Right lobe of liver (tissue), 6 donors: ENCODE measurements at regions not wholly inside any gene's neighbourhood (a gene's known extent, or its start where the extent isn't known, plus 50 kb on each side); places are given as distances from the start of the nearest gene placed in this dataset.

Experiments used
- ATAC-seq, 4 donors: fragments of 200-7000 bp; cut with Tn5 transposase; one replicate each; pipeline ENCODE4 v1.9.1; 2020; ENCODE audit warnings: mild to moderate bottlenecking in 4 of 4, moderate library complexity in 4 of 4
- DNase-seq, 3 donors: peaks; one replicate each; pipeline ENCODE4 v3.0.0-alpha.2; 2020
- H3K27ac ChIP-seq, 3 donors: fragments of 200-600 bp; one replicate each; pipeline ENCODE4 v1.8.0; 2022
- H3K27me3 ChIP-seq, 2 donors: fragments of 200-600 bp; one replicate each; pipeline ENCODE4 v1.8.0; 2022
- H3K36me3 ChIP-seq, 4 donors: fragments of 200-600 bp; sonication (generic) in 1 of 4; one replicate each; pipeline versions ENCODE4 v1.5.1 to v1.8.0; 2017 to 2022; ENCODE audit warnings: control low read depth in 1 of 4
- H3K4me1 ChIP-seq, 4 donors: fragments of 200-600 bp; sonication (generic) in 1 of 4; one replicate each; pipeline versions ENCODE4 v1.5.1 to v1.8.0; 2017 to 2022; ENCODE audit warnings: control low read depth in 1 of 4
- H3K4me3 ChIP-seq, 3 donors: fragments of 200-600 bp; one replicate each; pipeline ENCODE4 v1.8.0; 2022
- H3K9me3 ChIP-seq, 4 donors: fragments of 200-600 bp; sonication (generic) in 1 of 4; one replicate each; pipeline versions ENCODE4 v1.5.1 to v1.8.0; 2017 to 2022; ENCODE audit warnings: control low read depth in 1 of 4
- POLR2A ChIP-seq: fragments of 450-650 bp; IDR thresholded peaks from one replicate; pipeline ENCODE4 v1.6.1; 2017; ENCODE audit warnings: antibody characterized with exemption, mild to moderate bottlenecking
- WGBS: methylation state at CpG from one replicate; pipeline ENCODE4 v1.1.6; 2018; ENCODE audit warnings: low coverage, low lambda C conversion rate; ENCODE audit not compliant: insufficient coverage; ENCODE audit errors: missing lambda C conversion rate; 5-methylcytosine and 5-hydroxymethylcytosine counted together
- intact Hi-C, 2 donors: fragments of 100-400 bp; cut with DNase I; formaldehyde crosslinking; loops; one replicate each; pipeline versions ENCODE4 v1.11.2 to v1.14.1; 2022
- TF ChIP-seq, protein P1 (sequence below), 4 donors: fragments of 200-600 bp in 3 of 4; fragments of 450-650 bp in 1 of 4; IDR thresholded peaks; one replicate each; pipeline versions ENCODE4 v1.5.1 to v1.8.0; 2016 to 2022; ENCODE audit warnings: antibody characterized with exemption in 4 of 4, mild to moderate bottlenecking in 2 of 4
- donor health status: DM: no; HTN: yes; CAD: no.
- donor health status: DM: no; HTN: no; CAD: no.
- donor health status: DM: no; HTN: no; CAD: no.
- donor health status: DM: no; HTN: yes; CAD: no.
- donor health status: DM: no; HTN: yes; CAD: no.

DNA sequence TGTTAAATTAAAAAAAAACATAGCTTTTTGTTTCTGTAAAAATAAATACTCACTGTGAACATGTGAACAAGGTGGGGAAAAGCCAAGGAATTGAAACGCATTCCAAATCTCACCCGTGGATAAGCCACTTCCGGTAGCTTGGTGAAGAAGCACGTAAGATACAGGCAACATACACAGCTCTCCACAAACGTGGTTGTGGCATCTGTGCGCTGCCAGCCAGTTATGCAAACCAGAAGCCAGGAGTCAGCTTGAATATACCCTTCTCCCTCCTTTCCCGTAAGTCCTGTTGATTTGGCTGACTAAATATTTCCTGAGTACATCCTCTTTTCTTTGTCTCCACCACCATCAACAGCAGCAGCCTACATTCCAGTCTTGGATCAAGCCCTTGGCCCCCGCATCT lies 486.2 kb downstream of the VRK1 start:
- WGBS = 42% methylated on average over 8 of the region's 8 CpGs
- Histone ChIP-seq H3K36me3 (no peaks in the 10 kb centered on the region), H3K27ac (no peak overlapping the region), H3K4me3 (no peak overlapping the region), H3K9me3 (no peaks in the 10 kb centered on the region), H3K27me3 (no peaks in the 10 kb centered on the region), H3K4me1 (no peaks in the 10 kb centered on the region)
- no peak for DNase-seq
- ATAC-seq = no peak
- TF ChIP-seq, protein P1, sequence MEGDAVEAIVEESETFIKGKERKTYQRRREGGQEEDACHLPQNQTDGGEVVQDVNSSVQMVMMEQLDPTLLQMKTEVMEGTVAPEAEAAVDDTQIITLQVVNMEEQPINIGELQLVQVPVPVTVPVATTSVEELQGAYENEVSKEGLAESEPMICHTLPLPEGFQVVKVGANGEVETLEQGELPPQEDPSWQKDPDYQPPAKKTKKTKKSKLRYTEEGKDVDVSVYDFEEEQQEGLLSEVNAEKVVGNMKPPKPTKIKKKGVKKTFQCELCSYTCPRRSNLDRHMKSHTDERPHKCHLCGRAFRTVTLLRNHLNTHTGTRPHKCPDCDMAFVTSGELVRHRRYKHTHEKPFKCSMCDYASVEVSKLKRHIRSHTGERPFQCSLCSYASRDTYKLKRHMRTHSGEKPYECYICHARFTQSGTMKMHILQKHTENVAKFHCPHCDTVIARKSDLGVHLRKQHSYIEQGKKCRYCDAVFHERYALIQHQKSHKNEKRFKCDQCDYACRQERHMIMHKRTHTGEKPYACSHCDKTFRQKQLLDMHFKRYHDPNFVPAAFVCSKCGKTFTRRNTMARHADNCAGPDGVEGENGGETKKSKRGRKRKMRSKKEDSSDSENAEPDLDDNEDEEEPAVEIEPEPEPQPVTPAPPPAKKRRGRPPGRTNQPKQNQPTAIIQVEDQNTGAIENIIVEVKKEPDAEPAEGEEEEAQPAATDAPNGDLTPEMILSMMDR (IDR thresholded peaks at IDR 0.05) = no peak
- no peak for TF ChIP-seq POLR2A
- intact Hi-C loops = no loop called here

DNA sequence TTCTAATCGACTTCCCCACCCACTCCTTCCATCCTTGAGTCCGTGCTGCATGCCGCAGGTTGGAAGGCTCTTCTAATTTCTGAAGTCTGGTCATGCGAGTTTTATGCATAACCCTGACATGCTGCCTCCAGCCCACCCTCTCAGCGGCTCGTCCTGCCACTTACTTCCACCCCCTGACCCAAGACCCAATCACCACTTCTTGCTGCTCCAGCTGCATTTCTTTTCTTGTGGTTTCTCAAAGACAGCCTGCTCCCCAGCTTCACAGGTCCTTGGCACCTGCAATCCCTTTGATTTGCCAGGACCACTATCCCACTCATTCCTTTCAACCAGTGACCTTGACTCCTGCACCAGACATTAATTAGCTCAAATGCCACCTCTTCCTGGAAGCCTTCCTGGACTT lies 486.7 kb downstream of the VRK1 start:
- WGBS = 41% methylated on average over 2 of the region's 6 CpGs
- H3K36me3 ChIP-seq = no peaks in the 10 kb centered on the region
- ATAC-seq (no peak), DNase-seq (no peak)
- no peaks in the 10 kb centered on the region for H3K9me3 ChIP-seq
- H3K27me3 ChIP-seq = no peaks in the 10 kb centered on the region
- no peak overlapping the region for H3K4me3 ChIP-seq
- intact Hi-C loops = no loop called here
- no peak overlapping the region for H3K27ac ChIP-seq
- TF ChIP-seq, protein P1 (IDR thresholded peaks at IDR 0.05) = no peak
- no peak for TF ChIP-seq POLR2A
- no peaks in the 10 kb centered on the region for H3K4me1 ChIP-seq

GRCh38 chr14:97287956-97288355 lies 490.8 kb downstream of the VRK1 start:
- intact Hi-C loops = no loop called here
- no peak for TF ChIP-seq POLR2A
- TF ChIP-seq, protein P1 (IDR thresholded peaks at IDR 0.05) = no peak
- H3K27ac ChIP-seq = no peak overlapping the region
- H3K27me3 ChIP-seq = no peaks in the 10 kb centered on the region
- WGBS = 56% methylated on average over 1 of the region's 1 CpG
- DNase-seq (no peak), ATAC-seq (no peak)
- H3K4me1 ChIP-seq = no peaks in the 10 kb centered on the region
- H3K4me3 ChIP-seq = no peak overlapping the region
- no peaks in the 10 kb centered on the region for H3K36me3 ChIP-seq
- no peaks in the 10 kb centered on the region for H3K9me3 ChIP-seq

DNA sequence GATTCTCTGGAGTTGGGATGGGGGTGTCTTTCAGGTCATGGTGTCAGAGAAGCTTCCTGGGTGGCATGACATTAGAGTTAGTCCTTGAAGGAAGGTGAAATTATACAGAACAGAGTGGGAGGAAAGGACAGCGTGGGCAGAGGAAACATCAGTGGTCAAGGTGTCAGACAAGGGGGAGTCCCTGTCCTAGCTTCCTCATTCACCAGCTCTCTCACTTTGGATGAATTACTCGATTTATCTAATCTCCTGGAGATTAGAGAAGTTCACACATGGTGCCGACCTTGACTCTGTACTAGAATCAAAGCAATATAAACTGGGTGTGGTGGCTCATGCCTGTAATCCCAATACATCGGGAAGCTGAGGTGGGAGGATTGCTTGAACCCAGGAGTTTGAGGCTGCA lies 492.9 kb downstream of the VRK1 start:
- no peaks in the 10 kb centered on the region for H3K27me3 ChIP-seq
- ATAC-seq (no peak), DNase-seq (no peak)
- TF ChIP-seq, protein P1 (IDR thresholded peaks at IDR 0.05) = no peak
- no peaks in the 10 kb centered on the region for H3K4me1 ChIP-seq
- no peak overlapping the region for H3K27ac ChIP-seq
- 18% methylated on average over 2 of the region's 4 CpGs for WGBS
- intact Hi-C loops = no loop called here
- H3K4me3 ChIP-seq = no peak overlapping the region
- H3K36me3 ChIP-seq = no peaks in the 10 kb centered on the region
- H3K9me3 ChIP-seq = no peaks in the 10 kb centered on the region

- Histone ChIP-seq H3K4me3 (no peak overlapping the region), H3K9me3 (no peaks in the 10 kb centered on the region), H3K4me1 (no peaks in the 10 kb centered on the region), H3K27me3 (no peaks in the 10 kb centered on the region), H3K36me3 (no peaks in the 10 kb centered on the region), H3K27ac (no peak overlapping the region)
- 51% methylated on average over 3 of the region's 3 CpGs for WGBS
- DNase-seq (no peak), ATAC-seq (no peak)
- intact Hi-C loops = no loop called here
- TF ChIP-seq POLR2A = no peak
- TF ChIP-seq, protein P1 (IDR thresholded peaks at IDR 0.05) = no peak
Observed at GRCh38 chr14:97290977-97291376, 493.8 kb downstream of the VRK1 start.
